ENCODE measurements at regions not wholly inside any gene's neighbourhood (a gene's known extent, or its start where the extent isn't known, plus 50 kb on each side); places are given as distances from the start of the nearest gene placed in this dataset.

- no peak for DNase-seq
- BruUV-seq (replicated peaks): no TSS peak
- no peaks in the 10 kb centered on the region for H3K36me3 ChIP-seq (ENCODE audit: control insufficient read depth, insufficient read depth, low read length)
- H3K9me3 ChIP-seq: no peaks in the 10 kb centered on the region
- ChIA-PET CTCF (no interaction called here), POLR2A (no interaction called here)
- peaks cover under 1% of the 10 kb centered on the region for H3K27me3 ChIP-seq (replicated peaks; ENCODE audit: control insufficient read depth, insufficient read depth, low read length)
- Mint-ChIP-seq H3K4me1 (ENCODE audit: low read depth, unreplicated experiment) (peaks cover 12% of the 10 kb centered on the region), H3K4me3 (ENCODE audit: unreplicated experiment) (no peak overlapping the region), H3K36me3 (ENCODE audit: insufficient read depth, unreplicated experiment) (peaks cover 5% of the 10 kb centered on the region), H3K9me3 (ENCODE audit: unreplicated experiment) (no peaks in the 10 kb centered on the region), H3K27me3 (ENCODE audit: insufficient read depth, unreplicated experiment) (peaks cover 6% of the 10 kb centered on the region), H3K27ac (ENCODE audit: unreplicated experiment) (no peak overlapping the region)
- H3K4me1 ChIP-seq: no peaks in the 10 kb centered on the region
- intact Hi-C loops (cut with micrococcal nuclease; ENCODE audit: unreplicated experiment): no loop called here
- no peak for TF ChIP-seq CTCF (IDR thresholded peaks at IDR 0.05; ENCODE audit: insufficient read depth in 1 of 2, low read depth in 1 of 2, low read length in 1 of 2, severe bottlenecking in 1 of 2, unreplicated experiment in 1 of 2)
- no peak overlapping the region for H3K4me3 ChIP-seq (ENCODE audit: low read depth, low read length)
Measured at GRCh38 chr2:100745604-100746003, 74.3 kb upstream of the NPAS2 start.

- H3K9me3 Mint-ChIP-seq (ENCODE audit: unreplicated experiment): no peaks in the 10 kb centered on the region
- intact Hi-C loops (cut with micrococcal nuclease; ENCODE audit: unreplicated experiment): no loop called here
- no TSS peak for BruUV-seq (replicated peaks)
- no peaks in the 10 kb centered on the region for H3K36me3 Mint-ChIP-seq (ENCODE audit: insufficient read depth, unreplicated experiment)
- no peak for DNase-seq
- H3K36me3 ChIP-seq (ENCODE audit: control insufficient read depth, insufficient read depth, low read length): no peaks in the 10 kb centered on the region
- peaks cover 11% of the 10 kb centered on the region for H3K27me3 Mint-ChIP-seq (ENCODE audit: insufficient read depth, unreplicated experiment)
- H3K27me3 ChIP-seq (replicated peaks; ENCODE audit: control insufficient read depth, insufficient read depth, low read length): peaks cover 1% of the 10 kb centered on the region
- peaks cover under 1% of the 10 kb centered on the region for H3K4me1 Mint-ChIP-seq (ENCODE audit: low read depth, unreplicated experiment)
- ChIA-PET CTCF (no interaction called here), POLR2A (no interaction called here)
- no peak for TF ChIP-seq CTCF (IDR thresholded peaks at IDR 0.05; ENCODE audit: insufficient read depth in 1 of 2, low read depth in 1 of 2, low read length in 1 of 2, severe bottlenecking in 1 of 2, unreplicated experiment in 1 of 2)
- H3K27ac Mint-ChIP-seq (ENCODE audit: unreplicated experiment): no peak overlapping the region
- H3K4me3 ChIP-seq (ENCODE audit: low read depth, low read length): no peak overlapping the region
- H3K4me3 Mint-ChIP-seq (ENCODE audit: unreplicated experiment): no peak overlapping the region
- H3K9me3 ChIP-seq: no peaks in the 10 kb centered on the region
- H3K4me1 ChIP-seq: no peaks in the 10 kb centered on the region
Measured at GRCh38 chr2:100747551-100747950, 72.4 kb upstream of the NPAS2 start.

GRCh38 chr2:100747996-100748615 lies 71.8 kb upstream of the NPAS2 start:
- Histone ChIP-seq H3K9me3 (no peaks in the 10 kb centered on the region), H3K36me3 (ENCODE audit: control insufficient read depth, insufficient read depth, low read length) (no peaks in the 10 kb centered on the region), H3K27me3 (replicated peaks; ENCODE audit: control insufficient read depth, insufficient read depth, low read length) (peaks cover 1% of the 10 kb centered on the region), H3K4me3 (ENCODE audit: low read depth, low read length) (no peak overlapping the region), H3K4me1 (no peaks in the 10 kb centered on the region)
- intact Hi-C loops (cut with micrococcal nuclease; ENCODE audit: unreplicated experiment): no loop called here
- Mint-ChIP-seq H3K4me1 (ENCODE audit: low read depth, unreplicated experiment) (no peaks in the 10 kb centered on the region), H3K9me3 (ENCODE audit: unreplicated experiment) (no peaks in the 10 kb centered on the region), H3K27me3 (ENCODE audit: insufficient read depth, unreplicated experiment) (peaks cover 11% of the 10 kb centered on the region), H3K36me3 (ENCODE audit: insufficient read depth, unreplicated experiment) (no peaks in the 10 kb centered on the region), H3K4me3 (ENCODE audit: unreplicated experiment) (no peak overlapping the region), H3K27ac (ENCODE audit: unreplicated experiment) (no peak overlapping the region)
- POLR2A ChIA-PET: no interaction called here
- CTCF ChIA-PET: no interaction called here
- DNase-seq: no peak
- BruUV-seq (replicated peaks): no TSS peak
- TF ChIP-seq CTCF (IDR thresholded peaks at IDR 0.05; ENCODE audit: insufficient read depth in 1 of 2, low read depth in 1 of 2, low read length in 1 of 2, severe bottlenecking in 1 of 2, unreplicated experiment in 1 of 2): no peak
